Gastrocnemius medialis (tissue), 4 donors: ENCODE measurements at regions not wholly inside any gene's neighbourhood (a gene's known extent, or its start where the extent isn't known, plus 50 kb on each side); places are given as distances from the start of the nearest gene placed in this dataset.

Source experiments
- ATAC-seq, 2 donors: fragments of 150-250 bp; one replicate each; pipeline ENCODE4 v1.9.1; 2016
- DNase-seq, 2 donors: peaks; one replicate each; pipeline ENCODE4 v3.0.0-alpha.2; 2019
- H3K27ac ChIP-seq, 4 donors: fragments of 200-600 bp; sonication (generic); 1 replicate in 1 of 4; 2 replicates in 3 of 4; pipeline ENCODE4 v1.5.1; 2016 to 2018; ENCODE audit warnings: mild to moderate bottlenecking in 2 of 4, moderate library complexity in 1 of 4
- H3K27me3 ChIP-seq, 3 donors: fragments of 200-600 bp; sonication (generic) in 2 of 3; 1 replicate in 1 of 3; 2 replicates in 2 of 3; pipeline versions ENCODE4 v1.5.1 to v1.6.0; 2016 to 2019; ENCODE audit warnings: mild to moderate bottlenecking in 1 of 3, moderate library complexity in 1 of 3
- H3K36me3 ChIP-seq, 2 donors: fragments of 200-600 bp; sonication (generic) in 1 of 2; one replicate each; pipeline ENCODE4 v1.5.1; 2017 to 2018
- H3K4me1 ChIP-seq, 2 donors: fragments of 200-600 bp; sonication (generic) in 1 of 2; one replicate each; pipeline ENCODE4 v1.5.1; 2016 to 2017; ENCODE audit warnings: mild to moderate bottlenecking in 2 of 2
- H3K4me3 ChIP-seq, 4 donors: fragments of 200-600 bp; sonication (generic) in 3 of 4; 1 replicate in 1 of 4; 2 replicates in 3 of 4; pipeline ENCODE4 v1.5.1; 2016 to 2019; ENCODE audit warnings: mild to moderate bottlenecking in 2 of 4
- H3K9me3 ChIP-seq, 3 donors: fragments of 200-600 bp; sonication (generic) in 2 of 3; 1 replicate in 1 of 3; 2 replicates in 2 of 3; pipeline ENCODE4 v1.5.1; 2016 to 2019
- CTCF ChIP-seq, 5 experiments: fragments of 450-650 bp in 3 of 5; fragments of 200-600 bp in 2 of 5; sonication (generic) in 2 of 5; IDR thresholded peaks in 4 of 5; conservative IDR thresholded peaks in 1 of 5; 1 replicate in 4 of 5; 2 replicates in 1 of 5; pipeline ENCODE4 v1.5.1; 2016 to 2019; ENCODE audit warnings: antibody characterized with exemption in 5 of 5, mild to moderate bottlenecking in 3 of 5, moderate library complexity in 3 of 5
- POLR2A ChIP-seq, 2 donors: fragments of 450-650 bp; IDR thresholded peaks; one replicate each; pipeline ENCODE4 v1.6.1; 2017; ENCODE audit warnings: antibody characterized with exemption in 2 of 2, mild to moderate bottlenecking in 2 of 2, moderate library complexity in 2 of 2
- in situ Hi-C, 4 donors: fragments of 200-750 bp; cut with MboI; loops; one replicate each; pipeline versions ENCODE4 v1.15.0 to v1.8.0; 2017; ENCODE audit warnings: low sequenced_read_pairs in 4 of 4
- intact Hi-C: fragments of 100-400 bp; cut with DNase I; formaldehyde crosslinking; loops from one replicate; pipeline ENCODE4 v1.15.1; 2023; ENCODE audit warnings: low total_unique reads

GRCh38 chr2:187118331-187119099, 269.5 kb upstream of the ZSWIM2 start:
- Histone ChIP-seq H3K36me3 (no peaks in the 10 kb centered on the region), H3K27me3 (no peaks in the 10 kb centered on the region), H3K4me3 (no peak overlapping the region), H3K4me1 (no peaks in the 10 kb centered on the region), H3K27ac (no peak overlapping the region), H3K9me3 (no peaks in the 10 kb centered on the region)
- ATAC-seq (no peak), DNase-seq (no peak)
- intact Hi-C loops (no loop called here), in situ Hi-C loops (no loop called here)
- TF ChIP-seq POLR2A (IDR thresholded peaks at IDR 0.05) (no peak), CTCF (IDR thresholded peaks at IDR 0.05 in 4 of 5, conservative IDR thresholded peaks at IDR 0.05 in 1 of 5) (no peak)

GRCh38 chr2:187117483-187117882, 268.5 kb upstream of the ZSWIM2 start:
- Histone ChIP-seq H3K4me1 (no peaks in the 10 kb centered on the region), H3K9me3 (no peaks in the 10 kb centered on the region), H3K27me3 (no peaks in the 10 kb centered on the region), H3K36me3 (no peaks in the 10 kb centered on the region), H3K27ac (no peak overlapping the region), H3K4me3 (no peak overlapping the region)
- in situ Hi-C loops: no loop called here
- DNase-seq (no peak), ATAC-seq (no peak)
- TF ChIP-seq CTCF (IDR thresholded peaks at IDR 0.05 in 4 of 5, conservative IDR thresholded peaks at IDR 0.05 in 1 of 5): no peak
- TF ChIP-seq POLR2A (IDR thresholded peaks at IDR 0.05): no peak
- intact Hi-C loops: no loop called here

GRCh38 chr2:187115627-187116026, 266.7 kb upstream of the ZSWIM2 start:
- Histone ChIP-seq H3K9me3 (no peaks in the 10 kb centered on the region), H3K27ac (no peak overlapping the region), H3K4me3 (no peak overlapping the region), H3K4me1 (no peaks in the 10 kb centered on the region), H3K36me3 (no peaks in the 10 kb centered on the region), H3K27me3 (no peaks in the 10 kb centered on the region)
- no peak for TF ChIP-seq CTCF (IDR thresholded peaks at IDR 0.05 in 4 of 5, conservative IDR thresholded peaks at IDR 0.05 in 1 of 5)
- TF ChIP-seq POLR2A (IDR thresholded peaks at IDR 0.05): no peak
- intact Hi-C loops: no loop called here
- DNase-seq: no peak
- in situ Hi-C loops: no loop called here
- ATAC-seq: no peak

GRCh38 chr2:187107001-187107400, 258.0 kb upstream of the ZSWIM2 start:
- intact Hi-C loops (no loop called here), in situ Hi-C loops (no loop called here)
- H3K36me3 ChIP-seq: no peaks in the 10 kb centered on the region
- no peaks in the 10 kb centered on the region for H3K27me3 ChIP-seq
- TF ChIP-seq POLR2A (IDR thresholded peaks at IDR 0.05) (no peak), CTCF (IDR thresholded peaks at IDR 0.05 in 4 of 5, conservative IDR thresholded peaks at IDR 0.05 in 1 of 5) (no peak)
- H3K27ac ChIP-seq: no peak overlapping the region
- ATAC-seq: no peak
- H3K4me1 ChIP-seq: no peaks in the 10 kb centered on the region
- no peak for DNase-seq
- H3K9me3 ChIP-seq: no peaks in the 10 kb centered on the region
- H3K4me3 ChIP-seq: no peak overlapping the region

- H3K4me3 ChIP-seq: no peak overlapping the region
- no peaks in the 10 kb centered on the region for H3K4me1 ChIP-seq
- TF ChIP-seq POLR2A (IDR thresholded peaks at IDR 0.05) (no peak), CTCF (IDR thresholded peaks at IDR 0.05 in 4 of 5, conservative IDR thresholded peaks at IDR 0.05 in 1 of 5) (no peak)
- no peak for ATAC-seq
- in situ Hi-C loops (no loop called here), intact Hi-C loops (no loop called here)
- no peaks in the 10 kb centered on the region for H3K9me3 ChIP-seq
- DNase-seq: no peak
- no peak overlapping the region for H3K27ac ChIP-seq
- no peaks in the 10 kb centered on the region for H3K27me3 ChIP-seq
- no peaks in the 10 kb centered on the region for H3K36me3 ChIP-seq
These were observed 256.2 kb upstream of the ZSWIM2 start for GRCh38 chr2:187105218-187105617.
